HG02973 (cell line): ENCODE measurements at regions not wholly inside any gene's neighbourhood (a gene's known extent, or its start where the extent isn't known, plus 50 kb on each side); places are given as distances from the start of the nearest gene placed in this dataset.
"Not testable (repeated sequence)": the region's sequence is repeated elsewhere in the genome, so short reads cannot be mapped to it uniquely, and the experiment has no call there.

ENCODE experiments used
- ATAC-seq: cut with Tn5 transposase; IDR thresholded peaks from one replicate; pipeline ENCODE4 v1.9.1; 2021; ENCODE audit warnings: moderate library complexity; ENCODE audit not compliant: unreplicated experiment

DNA sequence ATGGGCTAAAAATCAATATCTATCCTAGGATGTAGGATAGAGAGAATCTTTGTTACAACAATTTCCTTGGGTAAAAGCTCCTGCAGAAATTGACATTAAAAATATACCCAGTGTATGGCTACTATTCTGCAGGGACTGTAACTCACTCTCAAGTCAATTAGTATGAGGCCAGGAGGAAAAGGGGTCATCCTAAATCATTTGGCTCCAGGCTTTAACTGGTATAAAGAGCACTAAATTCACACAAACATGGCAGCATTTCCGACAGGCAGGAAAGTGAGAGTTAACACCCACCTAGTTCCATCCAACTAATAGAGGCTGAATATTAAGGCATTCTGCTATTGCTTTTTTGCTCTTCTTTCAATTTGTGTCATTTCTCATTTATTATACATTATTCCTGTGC lies 218.6 kb upstream of the C1orf87 start:
- ATAC-seq, result no peak

DNA sequence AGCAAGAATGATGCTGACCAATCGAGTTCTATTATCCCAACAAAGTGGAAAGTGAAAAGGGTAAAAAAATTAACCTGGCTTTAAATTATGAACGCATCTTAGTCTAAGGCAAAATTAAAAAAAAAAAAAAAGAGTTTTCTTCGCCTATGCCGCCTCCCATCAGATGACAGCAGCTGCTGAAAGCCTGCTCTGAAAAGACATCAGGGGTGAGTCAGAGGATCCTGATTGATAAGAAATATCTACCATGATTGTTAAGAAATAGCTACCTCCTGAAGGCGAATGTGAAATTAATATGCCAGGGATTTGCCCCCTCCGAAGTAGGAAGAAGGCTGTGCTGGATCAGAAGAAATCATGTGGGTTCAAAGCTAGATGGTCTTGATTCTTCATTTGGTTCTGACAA lies 216.8 kb upstream of the C1orf87 start:
- ATAC-seq, result no peak

GRCh38 chr1:60287536-60287935 lies 214.0 kb upstream of the C1orf87 start:
- ATAC-seq, result no peak

- no peak for ATAC-seq
These were observed 210.1 kb upstream of the C1orf87 start for GRCh38 chr1:60283690-60284089.

- peak; percentile 90 for ATAC-seq
These were observed 207.9 kb upstream of the C1orf87 start for GRCh38 chr1:60281360-60281932.

DNA sequence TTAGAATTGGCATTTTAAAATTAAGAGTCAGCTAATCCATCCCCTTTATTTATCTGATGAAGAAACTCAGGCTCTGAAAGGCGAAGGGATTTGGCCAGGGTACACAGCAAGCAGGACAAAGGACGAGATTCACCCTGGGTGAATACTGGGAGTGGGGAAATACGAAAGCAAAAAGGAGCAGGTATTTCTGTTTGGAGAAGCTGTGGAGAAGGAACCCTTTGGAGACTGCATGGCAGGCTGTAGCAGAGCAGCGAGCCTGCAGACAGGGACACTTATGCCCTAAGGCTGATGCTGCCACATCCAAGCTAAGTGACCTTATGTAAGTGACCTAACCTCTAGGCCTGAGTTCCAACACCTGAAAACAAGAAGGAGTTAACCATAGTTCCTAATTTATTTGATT lies 207.2 kb upstream of the C1orf87 start:
- no peak for ATAC-seq

GRCh38 chr1:60280256-60280655 lies 206.7 kb upstream of the C1orf87 start:
- ATAC-seq, result no peak

- no peak for ATAC-seq
These were observed 206.2 kb upstream of the C1orf87 start for GRCh38 chr1:60279798-60280197.

- ATAC-seq, result no peak
These were observed 203.7 kb upstream of the C1orf87 start for GRCh38 chr1:60277269-60277668.

DNA sequence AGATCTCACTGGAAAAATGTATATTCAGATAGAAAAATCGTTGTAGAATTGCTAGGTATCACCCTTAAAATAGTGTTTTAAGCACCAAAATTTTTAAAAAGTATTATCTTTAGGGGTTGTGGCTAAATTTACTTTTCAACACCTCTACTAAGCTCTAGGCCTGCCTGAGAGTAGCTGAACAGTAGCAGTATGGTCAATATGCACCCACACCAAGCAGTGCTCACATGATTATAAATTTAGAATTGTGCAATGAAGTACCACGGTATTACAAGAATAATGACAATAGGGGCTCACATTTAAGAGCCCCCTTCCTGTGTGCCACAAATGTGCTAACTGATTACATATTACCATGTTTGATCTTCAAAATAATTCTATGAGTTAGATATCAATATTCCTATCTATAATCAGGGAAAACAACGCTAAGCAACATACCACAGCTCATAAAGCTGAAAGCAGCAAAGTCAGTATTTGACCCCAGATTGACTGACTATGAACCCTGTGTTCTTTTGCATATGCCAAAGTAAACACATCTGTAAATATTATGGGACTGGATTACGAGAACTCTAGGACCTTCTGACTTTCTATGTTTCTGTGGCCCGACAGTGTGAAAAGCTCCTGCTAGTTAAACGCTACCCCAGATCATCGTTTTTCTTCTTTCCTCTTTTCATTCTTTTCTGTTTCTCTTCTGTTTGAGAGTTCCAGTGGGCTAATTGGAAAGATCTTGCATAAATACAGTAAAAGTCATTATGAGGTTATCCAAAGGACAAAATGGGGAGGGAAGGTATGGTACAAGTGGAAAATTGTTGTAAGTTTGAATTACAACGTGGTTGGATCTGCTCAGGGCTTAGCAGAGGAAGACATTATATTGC lies 201.1 kb upstream of the C1orf87 start:
- ATAC-seq, result no peak

- ATAC-seq, result no peak
These were observed 199.6 kb upstream of the C1orf87 start for GRCh38 chr1:60273185-60273584.

DNA sequence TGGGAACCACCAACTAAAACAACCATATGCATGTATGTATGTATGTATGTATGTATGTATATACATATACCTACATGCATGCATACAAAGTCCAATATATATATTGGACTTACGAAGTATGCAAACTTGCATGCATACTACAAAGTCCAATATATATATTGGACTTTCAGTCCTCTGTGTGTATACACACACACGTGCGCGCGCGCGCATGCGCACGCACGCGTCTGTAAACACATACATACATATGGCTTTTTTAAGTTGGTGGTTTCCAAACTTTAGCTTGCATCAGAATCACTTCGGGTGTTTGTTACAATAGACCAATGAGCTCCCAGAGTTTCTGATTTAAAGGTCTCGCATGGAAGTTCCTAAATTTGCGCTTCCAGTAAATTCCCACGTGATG lies 197.5 kb upstream of the C1orf87 start:
- ATAC-seq, result no peak

DNA sequence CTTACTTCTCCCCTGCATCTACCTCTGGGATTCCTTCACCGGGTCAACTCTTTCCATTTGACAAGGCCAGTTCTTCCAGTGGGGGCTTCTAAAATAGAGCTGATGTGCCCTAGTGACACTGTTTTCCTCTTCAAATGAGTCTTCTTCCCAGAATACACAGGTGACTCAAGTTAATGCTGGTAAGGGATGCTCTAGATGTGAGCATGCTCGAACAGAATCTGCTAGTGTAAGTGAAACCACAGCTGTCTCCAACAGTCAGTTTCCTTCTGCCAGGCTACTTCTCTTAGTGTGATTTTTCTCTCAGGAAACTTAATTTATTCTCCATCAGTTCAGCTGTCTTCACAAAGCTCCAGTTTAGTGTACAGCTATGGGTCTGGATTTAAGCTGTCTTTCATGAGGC lies 194.9 kb upstream of the C1orf87 start:
- no peak for ATAC-seq

DNA sequence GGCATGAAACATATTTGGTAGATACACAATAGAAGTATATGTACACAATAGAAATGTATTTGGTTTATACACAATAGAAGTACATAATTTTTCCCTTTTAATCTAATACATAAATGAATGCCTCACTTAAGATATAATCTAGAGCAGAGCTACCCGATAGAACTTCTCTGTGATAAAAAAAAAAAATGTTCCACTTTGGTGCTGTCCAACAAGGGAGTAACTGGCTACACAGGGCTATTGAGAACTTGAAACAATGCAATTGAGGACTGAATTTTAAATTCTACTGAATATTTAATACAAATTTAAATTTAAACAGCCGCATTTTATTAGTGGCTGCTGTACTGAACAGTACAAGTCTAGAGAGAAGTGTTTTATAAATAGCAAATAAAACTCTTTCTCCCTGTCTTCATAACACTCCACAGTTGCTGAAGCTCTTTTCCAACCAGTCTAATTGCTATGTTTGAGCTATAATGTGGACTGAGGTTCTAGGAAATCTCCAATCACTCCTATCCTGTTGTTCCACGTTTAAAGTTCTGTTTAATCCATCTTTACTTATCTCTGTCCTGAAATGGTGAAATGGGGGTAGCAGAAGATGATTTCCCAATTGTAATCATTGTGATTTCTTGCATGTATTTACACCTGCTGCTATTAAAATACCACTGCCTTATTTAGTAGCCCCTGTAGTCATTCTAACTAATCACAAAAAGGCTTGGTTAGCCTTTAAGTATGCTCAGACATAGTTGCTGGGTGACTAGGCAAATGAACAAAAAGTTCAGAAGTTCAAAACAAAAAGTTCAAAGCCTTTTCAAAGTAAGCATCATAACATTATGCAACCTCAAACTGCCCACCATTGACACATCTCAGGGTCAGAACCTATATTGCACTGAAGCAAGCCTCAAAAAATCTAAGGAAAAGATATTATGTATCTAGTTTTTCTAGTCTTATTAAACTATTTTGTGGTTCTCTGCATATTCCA lies 192.3 kb upstream of the C1orf87 start:
- ATAC-seq, result no peak

DNA sequence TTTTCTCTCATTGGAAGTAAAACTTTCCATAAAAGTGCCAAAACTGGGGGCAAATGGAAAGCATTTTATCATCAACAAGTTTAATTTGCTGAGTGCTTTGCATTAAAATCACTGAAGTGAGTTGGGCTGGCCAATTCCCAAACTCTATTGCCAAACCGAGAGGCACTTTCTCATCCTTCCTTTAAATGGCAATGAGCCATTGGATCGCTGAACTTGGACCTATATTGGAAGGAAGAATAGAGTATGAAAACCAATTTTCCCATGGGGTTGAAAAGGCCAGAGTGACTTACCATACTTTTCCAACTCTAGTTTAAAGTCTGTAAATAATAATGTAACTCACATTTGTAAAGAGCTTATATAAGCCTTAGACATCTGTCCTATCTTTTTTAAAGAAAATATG lies 189.1 kb upstream of the C1orf87 start:
- ATAC-seq, result no peak

GRCh38 chr1:60257531-60257930 lies 184.0 kb upstream of the C1orf87 start:
- no peak for ATAC-seq

- no peak for ATAC-seq
These were observed 182.0 kb upstream of the C1orf87 start for GRCh38 chr1:60255565-60255964.

DNA sequence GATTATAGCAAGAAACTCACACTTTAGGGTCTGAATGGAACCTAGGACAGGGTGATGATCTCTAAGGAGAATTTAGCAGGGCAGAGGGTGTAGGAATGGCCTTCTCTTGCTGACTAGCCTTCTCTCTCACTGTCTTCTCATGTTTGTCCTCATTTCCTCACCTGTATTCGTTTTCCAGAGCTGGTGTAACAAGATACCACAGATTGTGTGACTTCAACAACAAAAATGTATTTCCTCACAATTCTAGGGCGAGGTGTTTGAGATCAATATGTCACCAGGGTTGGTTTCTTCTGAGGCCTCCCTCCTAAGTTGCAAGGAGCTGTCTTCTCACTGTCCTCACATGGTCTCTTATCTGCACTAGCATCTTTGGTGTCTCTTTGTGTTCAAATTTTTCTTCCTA lies 177.9 kb upstream of the C1orf87 start:
- ATAC-seq, result no peak

- ATAC-seq, result not testable (repeated sequence)
These were observed 173.9 kb upstream of the C1orf87 start for GRCh38 chr1:60247467-60247866.

DNA sequence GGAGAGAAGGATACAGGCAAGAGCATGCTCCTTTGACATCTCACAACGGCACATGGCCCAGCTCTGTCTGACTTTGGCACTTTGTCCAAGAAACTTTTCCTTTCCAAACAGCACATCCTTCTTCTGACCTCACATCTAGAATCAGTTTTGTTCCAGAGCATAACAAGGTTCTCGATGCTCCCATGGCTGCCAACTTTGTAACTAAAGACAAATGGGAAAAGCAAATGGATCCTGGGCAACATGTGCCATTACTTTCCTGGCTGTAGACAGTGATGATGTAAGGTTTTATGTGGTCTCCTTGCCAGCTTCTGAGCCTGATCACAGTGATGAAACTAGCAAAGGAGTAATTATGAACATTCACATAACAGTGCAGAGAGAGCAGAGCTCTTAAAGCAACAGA lies 171.8 kb upstream of the C1orf87 start:
- ATAC-seq, result no peak

- ATAC-seq, result no peak
These were observed 171.3 kb upstream of the C1orf87 start for GRCh38 chr1:60244906-60245305.
